ENCODE measurements at regions not wholly inside any gene's neighbourhood (a gene's known extent, or its start where the extent isn't known, plus 50 kb on each side); places are given as distances from the start of the nearest gene placed in this dataset.
A peak's percentile ranks its signal among the peaks of the same experiment; 100 is the strongest.

GRCh38 chr13:37448153-37448552 is 150.4 kb downstream of the POSTN start:
- Histone ChIP-seq H3K9me2 (replicated peaks; ENCODE audit: low read length) (no peaks in the 10 kb centered on the region), H3K79me2 (ENCODE audit: low read length) (no peaks in the 10 kb centered on the region), H3K4me1 (ENCODE audit: insufficient read depth, low read length) (no peaks in the 10 kb centered on the region), H3F3A (ENCODE audit: low read length, unreplicated experiment) (no peaks in the 10 kb centered on the region), H2AFZ (ENCODE audit: low read length) (no peak overlapping the region), H3K4me3 (ENCODE audit: low read length) (no peak overlapping the region), H3K27me3 (ENCODE audit: low read length) (peaks cover 4% of the 10 kb centered on the region; the same call in 1 of the 2 replicates), H3K4me2 (ENCODE audit: low read length) (no peak overlapping the region), H3K9ac (ENCODE audit: low read length) (no peak overlapping the region), H4K20me1 (ENCODE audit: low read length) (no peaks in the 10 kb centered on the region), H3K27ac (ENCODE audit: low read length) (no peak overlapping the region), H3K36me3 (ENCODE audit: low read depth, low read length) (no peaks in the 10 kb centered on the region), H3K9me3 (ENCODE audit: low read length) (no peaks in the 10 kb centered on the region)
- no TSS peak for BruUV-seq (replicated peaks)
- ChIA-PET CTCF (no interaction called here), POLR2A (ENCODE audit: unreplicated experiment) (no interaction called here)
- intact Hi-C loops (cut with micrococcal nuclease) = no loop called here
- no peak for TF ChIP-seq EZH2phosphoT487 (IDR thresholded peaks at IDR 0.05; ENCODE audit: borderline replicate concordance, low read length)
- TF ChIP-seq EZH2 (IDR thresholded peaks at IDR 0.05; ENCODE audit: low read length, unreplicated experiment) = no peak
- no peak for TF ChIP-seq CTCF (conservative IDR thresholded peaks at IDR 0.05; ENCODE audit: low read depth, low read length)
- DNase-seq = no peak
- no peak for ATAC-seq

GRCh38 chr13:37446503-37446902 is 152.1 kb downstream of the POSTN start:
- Histone ChIP-seq H3K4me2 (ENCODE audit: low read length) (no peak overlapping the region), H3K79me2 (ENCODE audit: low read length) (no peaks in the 10 kb centered on the region), H3K4me3 (ENCODE audit: low read length) (no peak overlapping the region), H3K27me3 (ENCODE audit: low read length) (peaks cover 4% of the 10 kb centered on the region; the same call in 1 of the 2 replicates), H3K9me3 (ENCODE audit: low read length) (no peaks in the 10 kb centered on the region), H3F3A (ENCODE audit: low read length, unreplicated experiment) (no peaks in the 10 kb centered on the region), H2AFZ (ENCODE audit: low read length) (no peak overlapping the region), H3K9ac (ENCODE audit: low read length) (no peak overlapping the region), H3K9me2 (replicated peaks; ENCODE audit: low read length) (no peaks in the 10 kb centered on the region), H3K36me3 (ENCODE audit: low read depth, low read length) (no peaks in the 10 kb centered on the region), H3K27ac (ENCODE audit: low read length) (no peak overlapping the region), H3K4me1 (ENCODE audit: insufficient read depth, low read length) (no peaks in the 10 kb centered on the region), H4K20me1 (ENCODE audit: low read length) (no peaks in the 10 kb centered on the region)
- DNase-seq (peak; percentile 5), ATAC-seq (peak; percentile 46; the same call in 1 of the 2 replicates)
- CTCF ChIA-PET = no interaction called here
- intact Hi-C loops (cut with micrococcal nuclease) = no loop called here
- TF ChIP-seq EZH2phosphoT487 (IDR thresholded peaks at IDR 0.05; ENCODE audit: borderline replicate concordance, low read length) (no peak), EZH2 (IDR thresholded peaks at IDR 0.05; ENCODE audit: low read length, unreplicated experiment) (no peak), CTCF (conservative IDR thresholded peaks at IDR 0.05; ENCODE audit: low read depth, low read length) (no peak)
- BruUV-seq (replicated peaks) = no TSS peak
- POLR2A ChIA-PET (ENCODE audit: unreplicated experiment) = no interaction called here

- H3K79me2 ChIP-seq (ENCODE audit: low read length) = no peaks in the 10 kb centered on the region
These were observed 155.0 kb downstream of the POSTN start for GRCh38 chr13:37443538-37443937.

More at GRCh38 chr13:37443538-37443937, 155.0 kb downstream of the POSTN start:
- DNase-seq (no peak), ATAC-seq (no peak)
- no peaks in the 10 kb centered on the region for H3F3A ChIP-seq (ENCODE audit: low read length, unreplicated experiment)
- TF ChIP-seq CTCF (conservative IDR thresholded peaks at IDR 0.05; ENCODE audit: low read depth, low read length) = no peak
- TF ChIP-seq EZH2 (IDR thresholded peaks at IDR 0.05; ENCODE audit: low read length, unreplicated experiment) = no peak
- TF ChIP-seq EZH2phosphoT487 (IDR thresholded peaks at IDR 0.05; ENCODE audit: borderline replicate concordance, low read length) = no peak
- no peaks in the 10 kb centered on the region for H4K20me1 ChIP-seq (ENCODE audit: low read length)
- CTCF ChIA-PET = no interaction called here
- H3K4me3 ChIP-seq (ENCODE audit: low read length) = no peak overlapping the region
- H3K4me2 ChIP-seq (ENCODE audit: low read length) = no peak overlapping the region
- no peaks in the 10 kb centered on the region for H3K9me3 ChIP-seq (ENCODE audit: low read length)
- H3K4me1 ChIP-seq (ENCODE audit: insufficient read depth, low read length) = no peaks in the 10 kb centered on the region
- POLR2A ChIA-PET (ENCODE audit: unreplicated experiment) = no interaction called here
- peaks cover 4% of the 10 kb centered on the region; the same call in 1 of the 2 replicates for H3K27me3 ChIP-seq (ENCODE audit: low read length)
- no peak overlapping the region for H2AFZ ChIP-seq (ENCODE audit: low read length)
- no peaks in the 10 kb centered on the region for H3K36me3 ChIP-seq (ENCODE audit: low read depth, low read length)
- H3K9me2 ChIP-seq (replicated peaks; ENCODE audit: low read length) = no peaks in the 10 kb centered on the region
- no TSS peak for BruUV-seq (replicated peaks)
- intact Hi-C loops (cut with micrococcal nuclease) = no loop called here
- no peak overlapping the region for H3K9ac ChIP-seq (ENCODE audit: low read length)
- H3K27ac ChIP-seq (ENCODE audit: low read length) = no peak overlapping the region
